HEK293 (cell line): ENCODE measurements at regions not wholly inside any gene's neighbourhood (a gene's known extent, or its start where the extent isn't known, plus 50 kb on each side); places are given as distances from the start of the nearest gene placed in this dataset.

ENCODE experiments used
- ZNF175 ChIP-seq: fragments of 450-650 bp; formaldehyde crosslinking; IDR thresholded peaks from 2 replicates; pipeline ENCODE4 v1.5.1; 2016; ENCODE audit warnings: missing biosample characterization, missing genetic modification characterization
- ZNF302 ChIP-seq: fragments of 450-650 bp; formaldehyde crosslinking; IDR thresholded peaks from 2 replicates; pipeline ENCODE4 v1.5.1; 2016; ENCODE audit warnings: missing biosample characterization, missing genetic modification characterization, low read depth
- ZNF664 ChIP-seq: fragments of 450-650 bp; formaldehyde crosslinking; IDR thresholded peaks from 2 replicates; pipeline ENCODE4 v1.5.1; 2016; ENCODE audit warnings: missing biosample characterization, missing genetic modification characterization
- ZNF791 ChIP-seq: fragments of 450-650 bp; formaldehyde crosslinking; IDR thresholded peaks from 2 replicates; pipeline ENCODE4 v1.5.1; 2016; ENCODE audit warnings: missing biosample characterization, missing genetic modification characterization
- TF ChIP-seq, protein P1 (sequence below): fragments of 450-650 bp; formaldehyde crosslinking; optimal IDR thresholded peaks from 2 replicates; pipeline ENCODE3; 2016; ENCODE audit warnings: missing biosample characterization, mild to moderate bottlenecking, missing genetic modification characterization

DNA sequence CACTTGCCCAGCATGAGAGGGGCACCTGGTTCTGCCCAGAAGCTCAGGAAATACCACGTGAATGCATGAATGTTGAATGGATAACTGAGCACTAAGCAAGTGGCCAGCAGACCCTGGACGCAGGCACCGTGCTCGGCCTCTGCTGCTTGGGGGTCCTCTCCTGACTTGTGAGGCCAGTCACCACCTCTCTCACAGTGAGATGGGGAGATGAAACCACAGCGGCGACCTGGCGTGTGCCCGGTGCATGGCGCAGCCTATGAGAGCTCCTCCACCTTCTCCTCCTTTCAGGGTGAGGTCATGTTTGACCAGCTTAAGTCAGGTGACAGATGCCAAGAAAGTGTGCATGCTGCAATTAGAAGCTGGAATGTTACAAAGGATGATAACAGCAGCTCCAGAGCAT, 75.5 kb downstream of the HMX1 start:
- TF ChIP-seq ZNF302: no peak
- TF ChIP-seq ZNF175 (tag by site-specific recombination): no peak
- TF ChIP-seq ZNF791: no peak
- TF ChIP-seq ZNF664: no peak
- TF ChIP-seq, protein P1, sequence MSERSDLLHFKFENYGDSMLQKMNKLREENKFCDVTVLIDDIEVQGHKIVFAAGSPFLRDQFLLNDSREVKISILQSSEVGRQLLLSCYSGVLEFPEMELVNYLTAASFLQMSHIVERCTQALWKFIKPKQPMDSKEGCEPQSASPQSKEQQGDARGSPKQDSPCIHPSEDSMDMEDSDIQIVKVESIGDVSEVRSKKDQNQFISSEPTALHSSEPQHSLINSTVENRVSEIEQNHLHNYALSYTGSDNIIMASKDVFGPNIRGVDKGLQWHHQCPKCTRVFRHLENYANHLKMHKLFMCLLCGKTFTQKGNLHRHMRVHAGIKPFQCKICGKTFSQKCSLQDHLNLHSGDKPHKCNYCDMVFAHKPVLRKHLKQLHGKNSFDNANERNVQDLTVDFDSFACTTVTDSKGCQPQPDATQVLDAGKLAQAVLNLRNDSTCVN (tag by site-specific recombination): no peak
